ENCODE measurements at regions not wholly inside any gene's neighbourhood (a gene's known extent, or its start where the extent isn't known, plus 50 kb on each side); places are given as distances from the start of the nearest gene placed in this dataset.

DNA sequence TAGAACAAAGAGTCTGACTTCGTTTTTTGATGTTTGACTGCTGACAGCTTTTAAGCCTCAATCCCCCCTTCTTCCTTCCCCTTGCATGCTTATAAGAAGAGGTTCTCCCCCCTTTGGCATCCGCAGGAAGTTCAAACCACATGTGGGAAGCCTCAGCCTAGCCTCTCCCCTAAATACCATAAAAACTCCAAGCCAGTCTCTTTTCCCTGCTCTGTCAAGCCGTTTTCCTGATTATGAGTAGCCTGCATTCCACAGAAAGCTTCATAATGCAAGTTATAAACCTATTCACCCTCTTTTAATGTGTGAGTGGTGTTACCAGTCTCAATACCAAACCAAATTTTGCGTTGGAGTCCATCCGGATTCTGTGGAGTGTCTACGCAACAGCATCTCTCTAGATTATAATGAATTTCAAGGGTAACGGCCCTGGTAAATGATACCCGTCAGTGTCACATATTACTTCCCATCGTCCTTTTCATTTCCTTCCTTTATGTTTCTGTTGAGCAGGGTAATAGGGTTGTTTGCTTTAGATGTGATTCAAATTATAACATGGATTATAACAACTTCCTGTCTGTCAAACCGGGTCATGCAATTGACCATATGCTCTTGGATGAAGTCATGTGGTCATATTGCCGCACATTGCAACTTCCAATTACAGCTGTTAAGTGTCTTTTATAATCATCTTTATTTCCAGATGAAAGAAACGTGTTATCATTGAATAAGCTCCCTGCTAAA, 717.5 kb downstream of the RWDD3 start:
- TF ChIP-seq POLR2AphosphoS5 (IDR thresholded peaks at IDR 0.05): no peak
- TF ChIP-seq POLR2A (IDR thresholded peaks at IDR 0.05): no peak
- TF ChIP-seq, protein P1, sequence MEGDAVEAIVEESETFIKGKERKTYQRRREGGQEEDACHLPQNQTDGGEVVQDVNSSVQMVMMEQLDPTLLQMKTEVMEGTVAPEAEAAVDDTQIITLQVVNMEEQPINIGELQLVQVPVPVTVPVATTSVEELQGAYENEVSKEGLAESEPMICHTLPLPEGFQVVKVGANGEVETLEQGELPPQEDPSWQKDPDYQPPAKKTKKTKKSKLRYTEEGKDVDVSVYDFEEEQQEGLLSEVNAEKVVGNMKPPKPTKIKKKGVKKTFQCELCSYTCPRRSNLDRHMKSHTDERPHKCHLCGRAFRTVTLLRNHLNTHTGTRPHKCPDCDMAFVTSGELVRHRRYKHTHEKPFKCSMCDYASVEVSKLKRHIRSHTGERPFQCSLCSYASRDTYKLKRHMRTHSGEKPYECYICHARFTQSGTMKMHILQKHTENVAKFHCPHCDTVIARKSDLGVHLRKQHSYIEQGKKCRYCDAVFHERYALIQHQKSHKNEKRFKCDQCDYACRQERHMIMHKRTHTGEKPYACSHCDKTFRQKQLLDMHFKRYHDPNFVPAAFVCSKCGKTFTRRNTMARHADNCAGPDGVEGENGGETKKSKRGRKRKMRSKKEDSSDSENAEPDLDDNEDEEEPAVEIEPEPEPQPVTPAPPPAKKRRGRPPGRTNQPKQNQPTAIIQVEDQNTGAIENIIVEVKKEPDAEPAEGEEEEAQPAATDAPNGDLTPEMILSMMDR (IDR thresholded peaks at IDR 0.05): no peak
- TF ChIP-seq EP300 (IDR thresholded peaks at IDR 0.05): no peak

All from sigmoid colon (tissue), 4 donors.